ENCODE measurements at regions not wholly inside any gene's neighbourhood (a gene's known extent, or its start where the extent isn't known, plus 50 kb on each side); places are given as distances from the start of the nearest gene placed in this dataset.

GRCh38 chr5:38093855-38094254 lies 164.5 kb upstream of the EGFLAM start:
- DNase-seq = no peak

DNA sequence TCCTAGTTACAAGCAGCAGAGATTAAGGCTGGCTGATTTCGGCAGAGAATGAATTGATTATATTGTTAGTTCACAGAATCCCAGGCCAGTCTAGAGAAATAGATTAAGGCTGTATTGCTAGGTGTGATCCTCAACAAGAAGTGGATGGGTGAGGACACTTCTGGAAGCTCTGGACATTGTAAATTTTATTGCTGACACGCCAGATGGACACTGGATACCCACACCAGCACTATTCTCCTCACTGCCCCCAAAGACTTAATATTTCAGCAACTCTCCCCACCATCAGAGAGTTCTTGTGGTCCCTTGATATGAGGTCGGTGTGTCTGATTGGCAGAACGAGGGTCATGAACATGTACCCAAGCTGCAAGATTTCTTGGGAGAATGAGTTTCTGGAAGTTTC lies 171.6 kb upstream of the EGFLAM start:
- DNase-seq = no peak

DNA sequence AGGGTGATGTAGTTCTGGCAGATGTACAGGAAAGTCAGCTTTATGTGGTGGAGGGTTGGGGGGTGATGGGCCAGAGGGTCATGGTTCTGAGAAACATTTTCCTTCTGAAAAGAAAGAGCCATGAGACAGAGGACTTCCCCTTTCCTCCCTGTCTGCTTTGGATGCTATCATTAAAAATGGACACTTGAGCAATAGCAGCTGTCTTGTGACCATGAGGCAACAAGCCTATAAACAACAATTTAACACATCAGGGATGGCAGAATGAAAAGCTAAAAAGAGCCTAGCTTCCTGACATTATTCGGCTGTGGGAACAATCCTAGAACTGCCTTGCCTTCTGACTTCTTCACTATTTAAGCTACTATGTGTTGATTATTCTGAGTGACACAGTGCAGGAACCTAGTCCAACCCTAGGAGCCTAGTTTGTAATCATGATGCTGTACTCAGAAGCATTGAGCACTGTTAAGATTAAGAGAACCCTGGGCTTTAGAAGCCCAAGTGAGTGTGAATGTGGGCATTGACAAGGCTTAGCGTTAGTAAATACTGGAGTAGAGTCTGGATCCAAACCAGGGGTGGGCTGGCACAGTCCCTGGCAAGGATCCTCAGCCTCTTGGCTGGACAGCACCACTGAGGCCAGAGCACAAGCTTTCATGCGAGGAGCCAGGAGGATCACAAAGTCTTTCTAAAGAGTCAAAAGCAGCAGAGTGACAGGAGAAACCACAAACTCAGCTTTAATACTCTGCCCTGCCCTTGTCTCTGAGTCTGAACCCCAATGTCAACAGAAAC lies 178.5 kb upstream of the EGFLAM start:
- no peak for DNase-seq

GRCh38 chr5:38078161-38078560 lies 180.2 kb upstream of the EGFLAM start:
- no peak for DNase-seq

DNA sequence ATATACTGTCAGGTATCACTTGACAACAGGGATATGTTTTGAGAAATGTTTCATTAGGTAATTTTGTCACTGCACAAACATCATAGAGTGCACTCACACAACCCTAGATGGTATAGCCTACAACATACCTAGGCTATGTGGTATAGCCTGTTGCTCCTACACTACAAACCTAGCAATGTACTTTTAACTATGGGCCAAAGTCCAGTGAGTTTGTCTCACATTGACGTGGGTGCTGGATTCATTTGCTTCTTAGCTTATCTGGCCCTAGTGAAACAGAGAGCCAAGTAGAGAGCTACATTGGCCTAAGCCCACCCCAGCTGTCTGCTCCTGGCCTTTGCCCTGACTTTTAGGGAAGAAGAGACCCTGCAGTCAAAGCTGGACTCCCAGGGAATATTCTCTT lies 180.7 kb upstream of the EGFLAM start:
- no peak for DNase-seq

- no peak for DNase-seq
Observed at GRCh38 chr5:38071831-38072694, 186.3 kb upstream of the EGFLAM start.

DNA sequence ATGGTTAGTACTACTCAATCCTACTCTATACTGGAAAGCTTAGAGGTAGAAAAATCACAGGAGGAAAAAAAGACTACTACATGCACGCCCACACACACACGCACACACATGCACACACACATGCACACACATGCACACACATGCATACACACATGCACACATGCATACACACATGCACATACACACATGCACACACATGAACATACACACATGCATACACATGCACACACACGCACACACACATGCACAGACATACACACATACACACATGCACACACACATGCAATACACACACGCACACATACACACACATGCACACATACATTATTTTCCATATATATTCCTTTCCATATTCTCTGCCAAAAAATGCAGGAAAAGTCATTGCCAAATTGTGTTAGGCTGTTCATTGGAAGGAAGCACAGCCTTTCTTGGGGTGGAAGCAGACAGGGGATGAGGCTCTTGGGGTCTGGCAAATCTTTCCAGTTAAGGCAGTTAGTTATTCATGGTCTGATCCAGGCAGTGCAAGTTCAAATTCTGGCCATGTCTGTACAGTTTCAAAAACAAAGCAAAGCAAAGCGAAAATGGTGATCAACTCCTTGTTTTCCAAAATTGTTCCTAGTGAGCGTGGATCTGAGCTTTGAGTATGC lies 187.9 kb upstream of the EGFLAM start:
- DNase-seq = no peak

- DNase-seq = no peak
Observed at GRCh38 chr5:38069360-38069759, 189.0 kb upstream of the EGFLAM start.

DNA sequence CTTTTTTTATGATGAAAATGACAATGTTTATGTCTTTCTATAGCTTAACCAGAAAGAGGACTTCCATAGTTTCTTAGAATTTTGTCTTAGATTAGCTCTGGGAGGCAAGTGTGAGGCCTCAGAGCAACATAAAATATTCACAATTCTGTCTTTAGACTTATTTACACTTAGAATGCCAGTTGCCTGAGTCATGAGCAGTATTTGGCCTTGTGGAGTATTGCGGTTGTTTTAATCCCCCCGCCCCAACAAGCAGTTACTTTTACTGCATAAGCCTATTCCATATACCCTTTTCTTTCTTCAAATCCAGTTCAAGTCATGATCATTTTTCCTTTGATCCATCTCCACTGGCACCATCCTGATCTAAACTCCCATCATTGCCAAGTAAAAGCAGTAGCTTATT lies 198.0 kb upstream of the EGFLAM start:
- no peak for DNase-seq

- DNase-seq = no peak
Observed at GRCh38 chr5:38059876-38060275, 198.5 kb upstream of the EGFLAM start.

DNA sequence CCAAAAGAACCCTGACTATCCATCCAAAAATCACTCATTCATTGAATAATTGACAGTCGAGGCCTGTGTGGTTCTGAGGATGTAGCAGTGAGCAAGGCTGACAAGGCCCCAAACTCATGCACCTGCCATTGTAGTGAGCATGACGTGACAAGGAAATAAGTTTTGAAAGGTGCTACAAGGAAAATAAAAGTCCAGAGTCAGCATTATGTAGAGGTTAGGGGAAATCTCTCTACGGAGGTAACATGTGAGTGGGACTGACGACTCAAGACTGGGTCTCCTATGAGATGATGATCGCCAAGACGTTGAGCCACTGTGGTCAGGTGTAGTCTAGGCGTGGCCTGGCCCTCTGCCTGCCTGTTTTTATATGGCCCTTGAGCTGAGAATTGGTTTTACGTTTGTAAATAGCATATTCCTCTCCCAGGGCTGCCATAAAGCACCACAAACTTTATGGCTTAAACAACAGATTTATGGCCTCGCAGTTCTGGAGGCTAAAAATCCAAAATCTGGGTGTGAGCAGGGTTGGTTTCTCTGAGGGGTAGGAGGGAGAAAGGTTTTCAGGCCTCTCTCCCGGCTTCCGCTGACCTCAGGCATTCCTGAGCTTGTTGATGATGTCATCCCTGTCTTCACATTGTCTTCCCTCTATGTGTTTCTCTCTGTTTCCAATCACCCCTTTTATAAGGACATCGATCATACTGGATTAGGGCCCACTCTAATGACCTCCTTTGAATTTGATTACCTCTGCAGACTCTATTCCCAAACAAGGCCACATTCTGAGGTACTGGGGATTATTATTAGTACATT lies 206.4 kb upstream of the EGFLAM start:
- no peak for DNase-seq

GRCh38 chr5:38048400-38048799 lies 208.6 kb upstream of the GDNF start:
- no peak for DNase-seq

DNA sequence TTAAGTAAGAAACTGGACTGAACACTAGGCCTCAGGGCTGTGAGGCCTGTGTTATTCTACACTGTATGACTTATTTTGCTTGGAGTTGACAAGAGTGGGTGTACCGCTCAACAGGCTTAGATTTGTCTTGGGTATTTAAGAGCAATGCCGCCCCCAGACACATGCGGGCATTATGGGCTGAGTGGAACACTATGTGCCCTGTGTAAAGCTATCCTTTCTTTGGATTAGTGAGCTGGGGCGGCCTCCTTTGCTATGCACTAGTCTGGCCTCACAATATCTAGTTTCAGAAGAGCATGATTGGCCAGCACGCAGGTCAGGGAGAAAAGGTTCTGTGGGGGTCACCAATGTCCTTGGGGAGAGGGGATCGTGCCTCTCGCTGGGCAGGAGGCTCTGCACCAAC lies 206.3 kb upstream of the GDNF start:
- DNase-seq = no peak

- DNase-seq = no peak
Observed at GRCh38 chr5:38045446-38045845, 205.6 kb upstream of the GDNF start.

DNA sequence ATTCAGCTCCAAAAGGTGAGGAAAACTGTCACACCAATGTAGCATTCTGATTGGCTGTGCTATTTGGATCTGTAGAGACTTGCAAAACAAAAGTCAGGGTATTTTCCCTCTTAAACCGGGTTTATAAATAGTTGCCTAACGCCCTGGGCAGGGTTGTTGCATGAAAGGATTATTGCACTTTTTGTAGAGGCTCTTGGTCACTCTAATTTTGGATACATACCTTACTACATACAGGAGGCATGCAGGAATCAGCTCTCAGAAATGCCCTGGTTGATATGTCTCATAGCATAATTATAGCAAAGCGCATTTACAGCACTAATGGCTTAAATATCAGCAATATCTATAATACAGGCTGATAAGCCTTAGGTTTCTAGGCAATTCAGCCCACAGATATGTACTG lies 200.0 kb upstream of the GDNF start:
- DNase-seq = no peak

GRCh38 chr5:38039091-38039490 lies 199.2 kb upstream of the GDNF start:
- no peak for DNase-seq

GRCh38 chr5:38036765-38037164 lies 196.9 kb upstream of the GDNF start:
- no peak for DNase-seq

- DNase-seq = no peak
Observed at GRCh38 chr5:38032149-38032548, 192.3 kb upstream of the GDNF start.

GRCh38 chr5:38031304-38031703 lies 191.5 kb upstream of the GDNF start:
- DNase-seq = no peak

- DNase-seq = no peak
Observed at GRCh38 chr5:38029397-38030065, 189.7 kb upstream of the GDNF start.

GRCh38 chr5:38023799-38024198 lies 184.0 kb upstream of the GDNF start:
- no peak for DNase-seq

DNA sequence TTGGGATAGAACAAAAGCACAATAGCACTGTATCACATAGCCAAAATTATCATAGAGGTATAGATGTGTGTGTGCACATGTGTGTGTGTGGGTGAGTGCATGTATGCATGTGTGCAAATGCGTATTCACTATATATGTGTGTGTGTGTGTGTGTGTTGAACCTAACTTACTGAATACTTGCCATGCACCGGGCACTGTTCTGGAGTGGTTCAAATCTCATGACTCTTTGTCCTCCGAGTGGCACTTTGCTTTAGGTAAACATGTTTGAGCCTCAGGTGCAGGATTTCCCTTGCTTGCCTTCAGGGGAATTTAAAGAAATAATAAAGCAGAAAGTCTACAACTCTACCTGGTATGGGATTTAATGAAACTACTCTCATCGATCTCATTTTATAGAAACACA lies 183.5 kb upstream of the GDNF start:
- no peak for DNase-seq

Data from DMS79 (cell line).